Keratinocyte (primary cell): ENCODE measurements at regions not wholly inside any gene's neighbourhood (a gene's known extent, or its start where the extent isn't known, plus 50 kb on each side); places are given as distances from the start of the nearest gene placed in this dataset.
A peak's percentile ranks its signal among the peaks of the same experiment; 100 is the strongest.
"Not testable (repeated sequence)": the region's sequence is repeated elsewhere in the genome, so short reads cannot be mapped to it uniquely, and the experiment has no call there.

Source experiments
- DNase-seq: peaks from one replicate; pipeline ENCODE4 v3.0.0-alpha.2; 2011; ENCODE audit warnings: low read depth, missing footprints, low spot score
- FAIRE-seq: peaks from 2 replicates; lab custom pipeline; 2011; peaks lifted over from hg19 to GRCh38; lab: Jason Lieb, UNC
- H2AFZ ChIP-seq: 2 replicates; pipeline ENCODE4 v1.6.0; 2012; ENCODE audit warnings: low read length, control low read depth, inconsistent platforms; ENCODE audit not compliant: control insufficient read depth
- H3K27ac ChIP-seq: 2 replicates; pipeline ENCODE4 v1.5.1; 2011; ENCODE audit warnings: low read length; ENCODE audit not compliant: control insufficient read depth, insufficient read depth
- H3K27me3 ChIP-seq: 3 replicates; pipeline ENCODE4 v1.6.0; 2011; ENCODE audit warnings: low read length; ENCODE audit not compliant: control insufficient read depth, insufficient read depth; ENCODE audit errors: extremely low read depth
- H3K36me3 ChIP-seq, 2 experiments: 2 replicates in 1 of 2; 3 replicates in 1 of 2; pipeline ENCODE4 v1.5.1; 2011; ENCODE audit warnings: low read length in 2 of 2, mild to moderate bottlenecking in 1 of 2; ENCODE audit not compliant: control insufficient read depth in 2 of 2, insufficient read depth in 2 of 2; ENCODE audit errors: extremely low read depth in 1 of 2
- H3K4me1 ChIP-seq: 3 replicates; pipeline ENCODE4 v1.5.1; 2011; ENCODE audit warnings: low read length; ENCODE audit not compliant: control insufficient read depth, insufficient read depth; ENCODE audit errors: extremely low read depth
- H3K4me2 ChIP-seq: 3 replicates; pipeline ENCODE4 v1.6.0; 2011; ENCODE audit warnings: low read depth, low read length; ENCODE audit not compliant: control insufficient read depth, insufficient read depth; ENCODE audit errors: extremely low read depth
- H3K4me3 ChIP-seq, 3 experiments: fragments of 200-600 bp in 1 of 3; sonication (generic) in 1 of 3; 2 replicates in 2 of 3; 3 replicates in 1 of 3; pipeline ENCODE4 v1.5.1; 2011 to 2016; ENCODE audit warnings: low read length in 3 of 3, mild to moderate bottlenecking in 3 of 3, control low read depth in 2 of 3, inconsistent platforms in 1 of 3, low read depth in 1 of 3, mixed read lengths in 1 of 3, mixed run types in 1 of 3, moderate library complexity in 1 of 3; ENCODE audit not compliant: control insufficient read depth in 2 of 3, insufficient read depth in 2 of 3; ENCODE audit errors: extremely low read depth in 1 of 3
- H3K79me2 ChIP-seq: 2 replicates; pipeline ENCODE4 v1.6.0; 2012; ENCODE audit warnings: low read length; ENCODE audit not compliant: control insufficient read depth, insufficient read depth
- H3K9ac ChIP-seq: 3 replicates; pipeline ENCODE4 v1.6.0; 2011; ENCODE audit warnings: low read length; ENCODE audit not compliant: control insufficient read depth, insufficient read depth; ENCODE audit errors: extremely low read depth
- H3K9me1 ChIP-seq: 3 replicates; pipeline ENCODE4 v1.6.0; 2011; ENCODE audit warnings: low read length; ENCODE audit not compliant: control insufficient read depth, insufficient read depth; ENCODE audit errors: extremely low read depth
- H3K9me3 ChIP-seq: 2 replicates; pipeline ENCODE4 v1.5.1; 2012; ENCODE audit warnings: low read depth, low read length; ENCODE audit not compliant: control insufficient read depth
- H4K20me1 ChIP-seq: 3 replicates; pipeline ENCODE4 v1.6.0; 2011; ENCODE audit warnings: low read length; ENCODE audit not compliant: control insufficient read depth, insufficient read depth; ENCODE audit errors: extremely low read depth
- dilution Hi-C: fragments of 300-500 bp; cut with MboI; formaldehyde crosslinking; loops from one replicate; pipeline ENCODE4 v1.7.0; 2020; ENCODE audit warnings: low sequenced_read_pairs; ENCODE audit not compliant: extremely low pct_ligation_motif_present

DNA sequence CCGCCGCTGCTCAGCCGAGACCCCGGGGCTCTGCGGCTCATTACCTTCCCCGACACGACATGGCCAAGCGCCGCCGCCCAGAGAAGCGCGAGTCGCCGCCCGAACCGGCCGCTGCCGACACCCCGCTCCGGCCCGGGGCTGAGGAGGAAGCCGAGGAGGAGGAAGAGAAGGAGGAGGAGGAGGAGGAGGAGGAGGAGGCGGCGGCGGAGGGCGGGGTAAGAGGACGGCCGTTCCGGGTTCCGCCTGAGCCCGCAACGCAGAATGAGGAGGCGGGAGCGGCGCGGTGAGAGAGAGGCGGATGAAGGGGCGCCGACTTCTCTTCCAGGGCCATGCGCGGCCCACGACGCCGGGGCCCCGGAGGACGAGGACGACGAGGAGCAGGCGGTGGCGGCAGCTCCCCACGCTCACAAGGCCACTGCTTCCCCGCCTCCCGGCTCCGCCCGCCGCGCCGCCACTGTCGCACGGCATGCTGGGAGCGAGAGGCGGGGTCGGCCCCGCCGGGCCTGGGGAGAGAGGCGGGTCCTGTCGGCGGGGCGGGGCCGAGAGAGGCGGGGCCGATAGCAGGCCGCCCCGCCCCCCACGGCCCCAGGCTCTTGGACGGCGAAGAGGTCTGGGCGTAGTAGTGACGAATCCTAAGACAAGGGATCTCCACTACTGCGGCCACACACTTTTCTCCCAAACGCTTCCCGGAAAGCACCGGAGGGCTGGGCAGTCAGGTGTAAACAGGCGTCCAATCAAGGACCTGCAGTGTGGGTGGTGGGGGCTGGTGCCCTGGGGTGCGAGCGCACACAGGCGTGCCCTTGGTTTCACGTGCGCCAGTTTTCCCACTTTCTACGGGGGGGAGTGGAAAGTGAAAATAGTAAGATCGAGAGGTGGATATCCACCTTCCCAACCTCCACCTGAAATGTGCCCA, 67.9 kb upstream of the SPN start:
- H3K9me1 ChIP-seq, H3K9me3 ChIP-seq, dilution Hi-C loops, H3K27me3 ChIP-seq, FAIRE-seq, H4K20me1 ChIP-seq, H3K4me1 ChIP-seq, H3K36me3 ChIP-seq: not testable (repeated sequence)
- H2AFZ ChIP-seq: peak overlapping the region; percentile 37
- peaks cover 33% of the 10 kb centered on the region for H3K79me2 ChIP-seq
- DNase-seq: peak; percentile 72
- peak overlapping the region; percentile 66 for H3K4me2 ChIP-seq
- peak overlapping the region; percentile 64 for H3K27ac ChIP-seq
- H3K4me3 ChIP-seq: peak overlapping the region; percentile 48 to 64 (median 49)
- H3K9ac ChIP-seq: peak overlapping the region; percentile 77

DNA sequence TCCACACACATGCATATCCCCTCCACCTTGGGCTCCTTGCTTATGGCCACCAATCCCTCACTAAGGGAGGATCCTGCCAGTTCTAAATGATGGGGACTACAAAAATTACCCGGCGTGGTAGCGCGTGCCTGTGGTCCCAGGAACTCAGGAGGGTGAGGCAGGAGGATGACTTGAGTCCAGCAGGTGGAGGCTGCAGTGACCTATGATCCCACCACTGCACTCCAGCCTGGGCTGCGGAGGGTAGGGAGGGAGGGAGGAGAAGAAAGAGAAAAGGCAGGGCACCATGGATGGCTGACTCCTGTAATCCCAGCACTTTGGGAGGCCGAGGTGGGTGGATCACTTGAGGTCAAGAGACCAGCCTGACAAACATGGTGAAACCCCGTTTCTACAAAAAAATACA, 66.0 kb upstream of the SPN start:
- H3K9me1 ChIP-seq, H2AFZ ChIP-seq, H3K27me3 ChIP-seq, H3K4me1 ChIP-seq, FAIRE-seq, H3K9ac ChIP-seq, DNase-seq, dilution Hi-C loops, H3K9me3 ChIP-seq, H3K4me3 ChIP-seq, H3K4me2 ChIP-seq, H3K36me3 ChIP-seq, H4K20me1 ChIP-seq, H3K27ac ChIP-seq: not testable (repeated sequence)
- peaks cover 34% of the 10 kb centered on the region for H3K79me2 ChIP-seq

DNA sequence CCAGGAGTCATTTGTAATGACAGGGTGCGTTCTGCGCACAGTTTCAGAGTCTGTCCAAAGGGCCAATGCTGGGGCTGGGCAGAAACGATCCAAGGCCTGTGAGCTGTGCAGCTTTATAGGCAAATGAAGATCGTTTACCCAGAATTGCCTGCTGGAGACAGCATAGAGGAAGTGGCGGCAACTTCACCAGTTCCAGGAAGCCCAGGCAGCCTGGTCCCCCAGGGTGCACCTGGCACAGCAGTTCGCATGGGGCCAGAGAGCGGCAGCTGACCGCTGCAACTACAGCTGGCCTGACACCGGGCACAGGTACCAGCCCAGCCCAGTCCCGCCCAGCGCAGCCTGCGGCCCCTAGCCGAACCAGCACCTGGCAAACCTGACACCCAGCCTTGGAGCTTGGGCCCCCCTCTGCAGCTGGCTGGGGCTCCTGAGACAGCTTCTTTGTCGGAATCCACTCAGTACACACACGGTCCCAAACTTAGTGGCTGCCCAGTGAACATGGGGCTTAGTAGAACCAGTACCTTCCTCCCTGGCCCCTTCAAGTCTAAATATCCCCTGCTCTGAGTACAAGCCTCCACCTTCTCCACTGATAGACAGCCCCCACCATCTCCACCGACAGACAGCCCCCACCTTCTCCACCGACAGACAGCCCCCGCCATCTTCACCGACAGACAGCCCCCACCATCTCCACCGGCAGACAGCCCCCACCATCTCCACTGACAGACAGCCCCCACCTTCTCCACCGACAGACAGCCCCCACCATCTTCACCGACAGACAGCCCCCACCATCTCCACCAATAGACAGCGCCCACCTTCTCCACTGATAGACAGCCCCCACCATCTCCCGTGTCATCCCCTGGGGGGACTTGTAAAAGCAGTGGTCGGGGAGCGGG, 62.7 kb upstream of the SPN start:
- H3K4me1 ChIP-seq, H3K9me1 ChIP-seq, FAIRE-seq, H3K27ac ChIP-seq, H4K20me1 ChIP-seq, H3K4me3 ChIP-seq, DNase-seq, H2AFZ ChIP-seq, H3K4me2 ChIP-seq, H3K9me3 ChIP-seq, dilution Hi-C loops, H3K27me3 ChIP-seq, H3K36me3 ChIP-seq, H3K9ac ChIP-seq: not testable (repeated sequence)
- H3K79me2 ChIP-seq: peaks cover 51% of the 10 kb centered on the region

- H3K4me3 ChIP-seq, FAIRE-seq, H3K4me2 ChIP-seq, H3K36me3 ChIP-seq, H3K9me3 ChIP-seq, H3K27ac ChIP-seq, H4K20me1 ChIP-seq, H2AFZ ChIP-seq, H3K27me3 ChIP-seq, H3K9ac ChIP-seq, H3K4me1 ChIP-seq, dilution Hi-C loops, DNase-seq, H3K9me1 ChIP-seq: not testable (repeated sequence)
- peaks cover 63% of the 10 kb centered on the region for H3K79me2 ChIP-seq
These were observed 60.8 kb upstream of the SPN start for GRCh38 chr16:29602247-29602625.
